ENCODE measurements at regions not wholly inside any gene's neighbourhood (a gene's known extent, or its start where the extent isn't known, plus 50 kb on each side); places are given as distances from the start of the nearest gene placed in this dataset.
A peak's percentile ranks its signal among the peaks of the same experiment; 100 is the strongest.
"Not testable (repeated sequence)": the region's sequence is repeated elsewhere in the genome, so short reads cannot be mapped to it uniquely, and the experiment has no call there.

DNA sequence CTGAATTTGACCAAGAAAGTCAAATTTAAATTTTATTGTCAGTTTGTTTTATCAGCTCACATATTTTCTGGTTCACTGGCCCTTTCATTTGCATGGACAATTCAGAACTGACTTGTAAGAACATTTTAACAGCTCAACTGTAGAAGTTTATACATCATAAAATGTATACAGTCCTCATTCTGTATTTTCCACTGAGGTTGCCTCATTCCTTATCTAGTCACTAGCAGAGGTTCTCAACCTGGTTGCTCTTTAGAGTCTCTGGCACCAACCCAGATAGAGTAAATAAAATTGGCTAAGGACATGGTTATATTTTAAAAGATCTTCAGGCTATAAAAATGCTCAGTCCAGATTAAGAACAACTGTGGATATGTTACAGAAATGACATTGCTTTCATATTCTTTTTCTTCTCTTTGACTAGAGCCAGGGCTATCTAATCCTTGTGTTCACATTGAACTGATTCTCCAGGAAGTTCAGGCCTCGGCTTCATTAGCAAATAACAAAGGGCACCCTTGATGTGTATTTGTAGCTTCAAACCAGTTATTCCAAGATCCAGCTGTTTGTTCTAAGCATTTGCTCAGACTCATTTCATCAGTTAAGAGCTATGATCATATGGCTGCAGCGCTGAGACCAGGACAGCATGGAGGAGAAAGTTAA is 782.5 kb downstream of the ETS1 start:
- Histone ChIP-seq H3K27ac (ENCODE audit: low read length) (no peak overlapping the region), H3K27me3 (ENCODE audit: low read length) (no peaks in the 10 kb centered on the region), H4K20me1 (ENCODE audit: insufficient read depth, low read depth, low read length) (no peaks in the 10 kb centered on the region), H3K4me2 (ENCODE audit: low read depth, low read length, poor library complexity, severe bottlenecking) (no peak overlapping the region), H2AFZ (ENCODE audit: low read length) (no peak overlapping the region), H3K9ac (ENCODE audit: low read length) (no peak overlapping the region), H3K36me3 (ENCODE audit: insufficient read depth, low read length) (no peaks in the 10 kb centered on the region), H3K4me3 (ENCODE audit: low read length) (no peak overlapping the region), H3K4me1 (ENCODE audit: low read length) (no peaks in the 10 kb centered on the region), H3K9me3 (ENCODE audit: low read length) (no peaks in the 10 kb centered on the region), H3K9me2 (replicated peaks; ENCODE audit: insufficient read depth, low read length) (no peaks in the 10 kb centered on the region), H3K79me2 (ENCODE audit: low read length) (no peaks in the 10 kb centered on the region)
- DNase-seq: no peak

DNA sequence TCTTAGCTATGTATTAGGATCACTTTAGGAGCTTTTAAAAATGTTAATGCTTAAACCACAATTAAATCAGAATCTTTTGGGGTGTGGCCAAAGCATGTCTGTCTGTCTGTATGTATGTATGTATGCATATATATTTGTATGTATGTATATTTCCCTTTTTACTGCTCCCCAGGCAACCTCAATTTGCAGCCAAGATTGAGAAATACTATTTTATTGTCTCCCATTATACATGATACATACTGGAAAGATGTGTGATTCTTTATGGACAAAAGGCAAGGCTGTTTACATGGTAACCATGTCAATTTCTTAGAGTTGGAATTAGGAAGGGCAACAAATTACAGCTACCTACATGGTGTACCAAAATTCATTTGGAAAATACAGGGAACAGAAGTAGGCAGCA is 783.6 kb downstream of the ETS1 start:
- no peaks in the 10 kb centered on the region for H3K79me2 ChIP-seq (ENCODE audit: low read length)
- H3K27me3 ChIP-seq (ENCODE audit: low read length): no peaks in the 10 kb centered on the region
- no peaks in the 10 kb centered on the region for H3K9me2 ChIP-seq (replicated peaks; ENCODE audit: insufficient read depth, low read length)
- H2AFZ ChIP-seq (ENCODE audit: low read length): no peak overlapping the region
- H3K4me3 ChIP-seq (ENCODE audit: low read length): no peak overlapping the region
- no peaks in the 10 kb centered on the region for H4K20me1 ChIP-seq (ENCODE audit: insufficient read depth, low read depth, low read length)
- no peaks in the 10 kb centered on the region for H3K9me3 ChIP-seq (ENCODE audit: low read length)
- H3K4me2 ChIP-seq (ENCODE audit: low read depth, low read length, poor library complexity, severe bottlenecking): no peak overlapping the region
- no peak for DNase-seq
- no peaks in the 10 kb centered on the region for H3K36me3 ChIP-seq (ENCODE audit: insufficient read depth, low read length)
- no peak overlapping the region for H3K9ac ChIP-seq (ENCODE audit: low read length)
- H3K4me1 ChIP-seq (ENCODE audit: low read length): no peaks in the 10 kb centered on the region
- no peak overlapping the region for H3K27ac ChIP-seq (ENCODE audit: low read length)

GRCh38 chr11:127800989-127801688 is 786.2 kb downstream of the ETS1 start:
- Histone ChIP-seq H3K9ac (ENCODE audit: low read length) (no peak overlapping the region), H2AFZ (ENCODE audit: low read length) (no peak overlapping the region)

DNA sequence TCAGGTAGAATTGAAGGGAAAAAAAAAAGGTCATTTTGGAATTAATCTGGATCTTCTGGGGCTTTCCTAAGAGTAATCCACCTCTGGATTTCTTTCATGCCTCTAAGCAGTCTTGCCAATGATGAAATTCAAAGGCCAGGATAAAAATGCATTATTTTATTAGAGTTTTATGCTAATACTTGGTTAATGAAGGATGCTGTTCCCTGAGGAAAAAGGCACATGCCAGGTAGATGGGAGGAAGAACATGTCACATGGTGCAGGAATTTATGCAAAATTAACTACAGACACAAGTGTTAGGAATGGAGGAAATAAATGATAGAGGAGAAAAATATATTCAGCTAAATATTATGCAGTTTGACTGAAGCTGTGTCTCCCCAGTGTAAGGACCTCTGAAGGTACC is 792.0 kb downstream of the ETS1 start:
- Histone ChIP-seq H3K9me3 (ENCODE audit: low read length) (no peaks in the 10 kb centered on the region), H3K36me3 (ENCODE audit: insufficient read depth, low read length) (no peaks in the 10 kb centered on the region), H3K4me1 (ENCODE audit: low read length) (no peaks in the 10 kb centered on the region), H2AFZ (ENCODE audit: low read length) (no peak overlapping the region), H3K27me3 (ENCODE audit: low read length) (no peaks in the 10 kb centered on the region), H3K4me2 (ENCODE audit: low read depth, low read length, poor library complexity, severe bottlenecking) (no peak overlapping the region), H3K79me2 (ENCODE audit: low read length) (no peaks in the 10 kb centered on the region), H3K27ac (ENCODE audit: low read length) (no peak overlapping the region), H4K20me1 (ENCODE audit: insufficient read depth, low read depth, low read length) (no peaks in the 10 kb centered on the region), H3K9ac (ENCODE audit: low read length) (no peak overlapping the region), H3K9me2 (replicated peaks; ENCODE audit: insufficient read depth, low read length) (no peaks in the 10 kb centered on the region), H3K4me3 (ENCODE audit: low read length) (no peak overlapping the region)
- no peak for DNase-seq

More at GRCh38 chr11:127800989-127801688, 786.2 kb downstream of the ETS1 start:
- Histone ChIP-seq H3K9me2 (replicated peaks; ENCODE audit: insufficient read depth, low read length) (no peaks in the 10 kb centered on the region), H3K27me3 (ENCODE audit: low read length) (no peaks in the 10 kb centered on the region), H3K79me2 (ENCODE audit: low read length) (no peaks in the 10 kb centered on the region), H3K4me3 (ENCODE audit: low read length) (no peak overlapping the region), H3K27ac (ENCODE audit: low read length) (no peak overlapping the region), H3K9me3 (ENCODE audit: low read length) (no peaks in the 10 kb centered on the region), H3K36me3 (ENCODE audit: insufficient read depth, low read length) (no peaks in the 10 kb centered on the region), H3K4me2 (ENCODE audit: low read depth, low read length, poor library complexity, severe bottlenecking) (no peak overlapping the region), H3K4me1 (ENCODE audit: low read length) (no peaks in the 10 kb centered on the region), H4K20me1 (ENCODE audit: insufficient read depth, low read depth, low read length) (no peaks in the 10 kb centered on the region)
- DNase-seq: no peak

- no peak overlapping the region for H3K4me2 ChIP-seq (ENCODE audit: low read depth, low read length, poor library complexity, severe bottlenecking)
- no peaks in the 10 kb centered on the region for H3K79me2 ChIP-seq (ENCODE audit: low read length)
- no peak overlapping the region for H2AFZ ChIP-seq (ENCODE audit: low read length)
- no peaks in the 10 kb centered on the region for H4K20me1 ChIP-seq (ENCODE audit: insufficient read depth, low read depth, low read length)
- H3K4me3 ChIP-seq (ENCODE audit: low read length): no peak overlapping the region
- H3K27ac ChIP-seq (ENCODE audit: low read length): no peak overlapping the region
- no peaks in the 10 kb centered on the region for H3K36me3 ChIP-seq (ENCODE audit: insufficient read depth, low read length)
- no peaks in the 10 kb centered on the region for H3K27me3 ChIP-seq (ENCODE audit: low read length)
- no peak for DNase-seq
- no peaks in the 10 kb centered on the region for H3K4me1 ChIP-seq (ENCODE audit: low read length)
- no peak overlapping the region for H3K9ac ChIP-seq (ENCODE audit: low read length)
- H3K9me2 ChIP-seq (replicated peaks; ENCODE audit: insufficient read depth, low read length): no peaks in the 10 kb centered on the region
- H3K9me3 ChIP-seq (ENCODE audit: low read length): no peaks in the 10 kb centered on the region
These were observed 791.3 kb upstream of the KIRREL3 start for GRCh38 chr11:127791844-127792243.

DNA sequence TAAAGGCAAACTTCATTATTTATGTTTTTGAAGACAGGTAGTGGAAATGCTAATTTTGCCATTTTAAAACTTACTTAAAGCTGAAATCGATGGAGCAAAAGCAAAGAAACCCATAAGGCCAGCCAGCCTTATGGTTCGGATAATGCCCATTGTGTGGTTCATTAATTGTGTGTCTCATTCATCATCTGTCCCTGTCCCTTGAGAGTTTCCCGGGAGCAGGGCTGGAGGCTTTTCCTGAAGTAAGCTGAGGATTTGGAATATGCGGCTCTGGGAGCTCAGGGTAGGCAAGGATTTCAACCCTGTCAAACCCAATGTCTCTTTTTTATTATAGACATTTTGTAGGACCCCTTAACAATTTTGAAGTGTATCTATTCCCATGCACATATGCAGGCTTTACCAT is 790.0 kb upstream of the KIRREL3 start:
- no peak overlapping the region for H2AFZ ChIP-seq (ENCODE audit: low read length)
- H3K9ac ChIP-seq (ENCODE audit: low read length): no peak overlapping the region
- H3K27ac ChIP-seq (ENCODE audit: low read length): no peak overlapping the region
- H3K9me3 ChIP-seq (ENCODE audit: low read length): no peaks in the 10 kb centered on the region
- H3K4me2 ChIP-seq (ENCODE audit: low read depth, low read length, poor library complexity, severe bottlenecking): no peak overlapping the region
- no peaks in the 10 kb centered on the region for H3K9me2 ChIP-seq (replicated peaks; ENCODE audit: insufficient read depth, low read length)
- no peak overlapping the region for H3K4me3 ChIP-seq (ENCODE audit: low read length)
- no peak for DNase-seq
- no peaks in the 10 kb centered on the region for H3K79me2 ChIP-seq (ENCODE audit: low read length)
- H3K36me3 ChIP-seq (ENCODE audit: insufficient read depth, low read length): no peaks in the 10 kb centered on the region
- no peaks in the 10 kb centered on the region for H3K4me1 ChIP-seq (ENCODE audit: low read length)
- no peaks in the 10 kb centered on the region for H4K20me1 ChIP-seq (ENCODE audit: insufficient read depth, low read depth, low read length)
- H3K27me3 ChIP-seq (ENCODE audit: low read length): no peaks in the 10 kb centered on the region

DNA sequence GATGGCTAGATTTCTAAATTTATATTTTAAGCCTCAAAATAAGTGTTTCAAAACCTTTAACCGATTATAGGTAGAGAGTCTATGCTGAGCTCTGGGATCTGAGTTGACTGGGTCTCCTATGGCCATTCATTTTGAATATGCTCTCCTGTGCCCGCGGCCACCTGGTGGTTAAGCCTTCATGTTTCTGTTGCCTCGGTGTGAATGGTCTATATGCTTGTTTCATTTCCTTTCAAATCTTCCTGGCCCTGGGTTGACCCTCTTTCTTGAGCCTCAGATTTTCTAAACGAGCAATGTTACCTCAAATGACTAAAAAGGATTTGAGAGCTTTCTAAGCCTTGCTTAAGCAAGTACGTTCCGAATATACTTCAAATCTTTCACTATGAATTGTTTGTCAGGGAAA is 789.4 kb upstream of the KIRREL3 start:
- no peak overlapping the region for H2AFZ ChIP-seq (ENCODE audit: low read length)
- no peak overlapping the region for H3K4me3 ChIP-seq (ENCODE audit: low read length)
- peak; percentile 49 for DNase-seq
- H3K36me3 ChIP-seq (ENCODE audit: insufficient read depth, low read length): no peaks in the 10 kb centered on the region
- no peak overlapping the region for H3K9ac ChIP-seq (ENCODE audit: low read length)
- H3K9me3 ChIP-seq (ENCODE audit: low read length): no peaks in the 10 kb centered on the region
- H3K4me1 ChIP-seq (ENCODE audit: low read length): no peaks in the 10 kb centered on the region
- H3K27ac ChIP-seq (ENCODE audit: low read length): no peak overlapping the region
- H3K27me3 ChIP-seq (ENCODE audit: low read length): no peaks in the 10 kb centered on the region
- no peaks in the 10 kb centered on the region for H4K20me1 ChIP-seq (ENCODE audit: insufficient read depth, low read depth, low read length)
- H3K79me2 ChIP-seq (ENCODE audit: low read length): no peaks in the 10 kb centered on the region
- no peaks in the 10 kb centered on the region for H3K9me2 ChIP-seq (replicated peaks; ENCODE audit: insufficient read depth, low read length)
- no peak overlapping the region for H3K4me2 ChIP-seq (ENCODE audit: low read depth, low read length, poor library complexity, severe bottlenecking)

GRCh38 chr11:127772938-127773337 is 772.4 kb upstream of the KIRREL3 start:
- H3K4me3 ChIP-seq (ENCODE audit: low read length); DNase-seq; H4K20me1 ChIP-seq (ENCODE audit: insufficient read depth, low read depth, low read length); H3K4me1 ChIP-seq (ENCODE audit: low read length); H3K4me2 ChIP-seq (ENCODE audit: low read depth, low read length, poor library complexity, severe bottlenecking); H3K27me3 ChIP-seq (ENCODE audit: low read length); H3K27ac ChIP-seq (ENCODE audit: low read length); H3K9ac ChIP-seq (ENCODE audit: low read length); H3K36me3 ChIP-seq (ENCODE audit: insufficient read depth, low read length); H2AFZ ChIP-seq (ENCODE audit: low read length); H3K9me3 ChIP-seq (ENCODE audit: low read length); H3K9me2 ChIP-seq (replicated peaks; ENCODE audit: insufficient read depth, low read length); H3K79me2 ChIP-seq (ENCODE audit: low read length): not testable (repeated sequence)

Data from Karpas-422 (cell line).